GM18909 (cell line): ENCODE measurements at regions not wholly inside any gene's neighbourhood (a gene's known extent, or its start where the extent isn't known, plus 50 kb on each side); places are given as distances from the start of the nearest gene placed in this dataset.

Experiments used
- ATAC-seq: cut with Tn5 transposase; IDR thresholded peaks from one replicate; pipeline ENCODE4 v1.9.1; 2021; ENCODE audit warnings: mild to moderate bottlenecking; ENCODE audit not compliant: unreplicated experiment, poor library complexity

DNA sequence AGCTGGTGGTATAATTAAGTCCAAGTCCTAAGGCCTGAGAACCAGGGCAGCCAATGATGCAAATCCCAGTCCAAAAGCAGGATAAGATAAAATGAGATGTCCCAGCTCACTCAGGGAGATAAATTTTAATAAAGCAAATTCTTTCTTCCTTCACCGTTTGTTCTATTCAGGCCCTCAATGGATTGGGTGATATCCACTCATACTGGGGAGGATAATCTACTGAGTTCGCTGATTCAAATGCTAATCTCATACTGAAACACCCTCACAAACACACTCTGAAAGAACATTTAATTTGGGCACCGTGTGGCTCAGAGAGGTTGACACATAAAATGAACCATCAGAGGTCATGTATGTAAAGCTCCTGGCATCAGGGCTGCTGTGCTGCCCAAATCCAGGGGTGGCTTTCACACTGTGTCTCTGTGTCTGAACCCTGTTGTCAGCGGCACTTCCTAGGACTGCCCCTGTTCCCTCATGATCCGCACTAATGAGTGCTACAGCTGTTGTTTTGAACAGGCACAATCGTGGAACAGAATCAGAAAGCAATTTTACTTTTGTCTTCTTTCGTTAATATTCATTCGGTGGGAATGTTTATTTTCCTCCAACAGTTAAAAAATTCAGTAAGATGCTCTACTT, 428.5 kb upstream of the FBXO33 start:
- no peak for ATAC-seq

DNA sequence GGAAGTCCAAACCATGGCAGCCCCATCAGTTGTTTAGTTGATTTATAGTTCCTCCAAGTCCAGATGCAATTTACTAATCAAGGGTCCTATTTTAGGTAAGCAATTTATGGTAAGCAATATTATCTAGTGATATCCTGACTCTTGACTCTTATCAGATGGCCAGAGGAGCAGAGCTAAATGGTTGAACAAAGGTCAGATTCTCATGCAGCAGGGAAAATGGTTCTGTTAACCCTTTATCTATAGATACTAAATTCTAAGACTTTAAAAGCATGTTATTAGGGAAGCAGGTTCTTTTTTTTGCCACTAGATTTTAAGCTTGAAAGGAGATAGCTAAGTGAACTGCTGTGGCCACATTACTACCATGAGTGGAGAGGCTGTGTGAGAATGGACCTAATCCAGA, 427.1 kb upstream of the FBXO33 start:
- no peak for ATAC-seq

- no peak for ATAC-seq
Measured at GRCh38 chr14:39857376-39858055, 425.3 kb upstream of the FBXO33 start.

DNA sequence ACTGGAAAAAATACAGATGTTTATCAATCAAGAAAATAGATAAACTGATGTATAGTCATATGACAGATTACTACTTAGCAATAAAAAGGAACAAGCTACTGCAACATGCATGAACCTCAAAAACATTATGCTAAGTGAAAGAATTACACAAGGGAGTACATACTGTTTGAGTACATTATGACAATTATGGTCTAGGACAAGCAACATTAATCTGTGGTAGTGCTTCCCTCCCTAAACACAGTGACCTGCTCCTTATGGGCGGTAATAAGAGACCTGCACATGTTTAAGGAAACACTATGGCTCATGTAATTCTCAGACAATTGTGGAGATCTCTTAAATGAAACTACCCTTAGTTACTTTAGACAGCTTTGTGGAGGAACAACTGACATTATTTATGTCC, 421.2 kb upstream of the FBXO33 start:
- no peak for ATAC-seq

DNA sequence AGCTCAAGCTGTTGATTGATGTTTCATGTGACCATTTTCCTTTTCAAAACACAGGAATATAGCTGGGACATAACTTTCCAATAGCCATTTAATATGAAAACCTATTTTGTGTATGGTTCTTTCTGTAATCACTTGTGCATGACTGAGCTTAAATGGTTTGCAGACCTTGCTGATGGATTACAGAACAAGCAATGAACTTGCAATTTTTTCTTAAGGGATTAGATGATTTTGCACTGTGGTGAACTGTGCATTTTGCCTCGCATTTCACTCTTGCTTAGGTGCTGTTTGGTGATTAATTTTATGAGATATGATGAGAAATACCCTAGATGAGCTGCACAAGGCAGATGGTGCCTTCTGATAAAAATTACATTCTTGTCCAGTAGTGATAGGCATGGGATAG, 419.0 kb upstream of the FBXO33 start:
- no peak for ATAC-seq

DNA sequence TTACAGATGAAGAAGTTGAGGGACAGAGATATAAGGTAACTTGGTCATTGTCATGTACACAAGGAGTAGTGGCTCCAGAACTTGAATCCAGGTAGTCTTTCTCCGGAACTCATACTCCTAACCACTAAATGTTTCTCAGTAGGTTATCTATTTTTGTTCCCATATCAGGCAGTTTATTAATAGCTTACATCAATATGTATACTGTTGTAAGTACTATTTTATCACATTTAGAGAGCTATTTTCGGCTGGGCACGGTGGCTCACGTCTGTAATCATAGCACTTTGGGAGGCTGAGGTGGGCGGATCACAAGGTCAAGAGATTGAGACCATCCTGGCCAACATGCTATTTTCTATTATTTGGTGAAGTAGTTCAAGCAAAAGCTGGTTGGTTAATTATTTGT, 415.6 kb upstream of the FBXO33 start:
- no peak for ATAC-seq

DNA sequence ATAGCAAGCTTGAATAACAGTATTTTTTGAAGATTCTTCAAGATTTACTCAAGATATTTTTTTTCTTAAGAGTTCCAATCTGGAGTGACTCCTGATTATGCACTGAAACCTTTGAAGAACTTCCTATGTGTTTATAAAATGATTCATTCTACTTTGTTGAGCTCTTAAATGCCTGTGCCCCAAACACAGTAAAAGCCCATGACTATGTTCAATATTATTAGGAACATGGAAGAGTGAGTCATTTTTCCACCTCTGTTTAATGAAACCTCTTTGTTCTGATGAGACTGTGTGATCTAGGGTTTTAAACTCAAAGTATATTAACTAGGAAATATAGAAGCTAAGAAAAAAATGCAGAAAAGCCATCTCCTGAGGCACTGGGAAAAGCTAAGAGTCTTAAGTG, 415.0 kb upstream of the FBXO33 start:
- ATAC-seq: no peak

DNA sequence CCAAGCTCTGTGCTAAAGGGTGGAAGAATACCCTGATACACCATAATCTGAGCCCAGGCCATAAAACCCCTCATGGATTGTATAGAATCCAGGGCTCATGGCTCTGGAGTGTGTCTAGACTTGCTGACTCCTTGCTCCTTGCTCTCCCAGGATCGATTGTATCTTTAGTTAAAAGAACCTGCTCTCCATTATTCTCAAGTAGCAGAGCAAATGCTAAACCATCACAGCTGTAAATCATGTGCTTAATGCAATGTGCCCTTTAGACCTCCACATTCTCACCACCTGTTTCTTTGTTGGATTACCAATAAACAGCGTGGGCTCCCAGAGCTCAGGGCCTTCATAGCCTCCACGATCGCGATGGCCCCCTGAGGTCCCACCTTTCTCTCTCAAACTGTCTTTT, 411.6 kb upstream of the FBXO33 start:
- ATAC-seq: no peak

DNA sequence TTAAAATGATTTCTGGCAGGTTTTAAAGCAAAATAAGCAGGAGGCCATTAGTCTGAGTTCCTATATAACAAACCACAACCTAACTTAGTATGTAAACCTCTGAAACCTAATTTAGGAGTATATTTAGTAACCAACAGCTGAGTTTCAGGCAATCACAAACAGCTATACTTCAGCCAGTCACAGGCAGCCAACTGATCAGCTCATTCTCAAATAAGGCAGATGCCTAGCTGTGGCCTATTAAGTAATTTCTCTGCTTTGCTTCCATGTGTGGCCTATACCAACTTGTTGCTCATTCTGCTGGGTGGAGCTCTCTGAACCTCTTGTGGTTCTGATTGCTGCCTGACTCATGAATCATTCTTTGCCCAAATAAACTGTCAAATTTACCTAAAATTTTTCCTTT, 408.9 kb upstream of the FBXO33 start:
- peak; percentile 77 for ATAC-seq

- ATAC-seq: peak; percentile 99
Measured at GRCh38 chr14:39827901-39828655, 395.8 kb upstream of the FBXO33 start.

GRCh38 chr14:39812532-39813320, 380.5 kb upstream of the FBXO33 start:
- no peak for ATAC-seq

GRCh38 chr14:39807271-39807670, 375.0 kb upstream of the FBXO33 start:
- ATAC-seq: no peak

DNA sequence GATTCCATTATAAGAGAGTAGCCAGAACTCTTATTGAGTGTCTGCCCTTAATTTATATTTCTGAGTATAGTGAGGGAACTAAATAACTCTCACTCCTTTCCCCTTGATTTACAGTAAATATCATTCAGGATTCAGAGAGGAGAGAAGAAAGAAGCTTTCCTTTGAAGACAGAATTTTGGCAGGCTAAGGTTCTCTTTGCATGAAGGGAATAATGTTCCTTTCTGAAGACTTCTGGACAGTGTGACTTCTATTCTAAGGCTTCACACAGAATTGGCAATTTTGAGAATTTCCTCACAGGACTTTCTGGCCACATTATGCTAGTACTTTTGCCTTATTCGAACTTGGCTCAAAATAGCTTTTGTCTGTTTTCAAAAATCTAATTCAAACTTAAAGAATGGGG, 352.2 kb upstream of the FBXO33 start:
- ATAC-seq: no peak

- no peak for ATAC-seq
Measured at GRCh38 chr14:39781466-39781865, 349.2 kb upstream of the FBXO33 start.

DNA sequence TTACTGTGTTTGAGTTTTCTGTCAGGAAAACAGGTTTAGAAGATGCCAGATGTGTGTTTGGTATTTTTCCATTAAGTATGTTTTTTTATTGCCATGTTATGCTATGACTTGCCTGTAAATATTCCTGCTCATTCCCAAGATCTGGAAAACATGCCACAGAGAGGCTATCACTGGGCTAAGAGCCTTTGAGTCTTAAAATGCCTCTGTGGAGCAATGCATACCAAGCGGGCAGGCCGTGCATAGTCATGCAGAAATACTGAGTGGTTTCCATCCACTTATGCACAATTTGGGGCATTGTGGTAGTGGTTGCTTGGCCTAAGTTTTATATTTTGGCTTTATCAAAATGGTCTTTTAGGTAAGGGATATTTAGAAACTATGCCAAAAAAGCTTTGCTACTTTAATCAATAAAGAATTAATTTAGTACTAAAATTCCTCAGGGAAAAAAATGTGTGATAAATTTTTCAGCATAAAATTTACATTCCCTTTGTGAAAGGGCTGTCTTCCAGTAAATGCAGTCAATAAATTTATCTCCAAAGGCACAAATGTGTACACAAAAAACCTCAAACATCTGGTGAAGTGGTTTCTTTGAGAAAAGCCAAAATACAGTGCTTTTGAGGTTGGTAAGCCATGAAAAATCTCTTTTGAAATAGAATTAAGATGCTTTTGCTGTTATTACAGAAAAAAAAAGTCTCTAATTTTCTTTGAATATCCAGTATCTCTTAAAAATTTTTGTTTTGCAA, 341.3 kb upstream of the FBXO33 start:
- no peak for ATAC-seq

GRCh38 chr14:39772627-39773026, 340.4 kb upstream of the FBXO33 start:
- no peak for ATAC-seq

GRCh38 chr14:39768589-39768988, 336.4 kb upstream of the FBXO33 start:
- peak; percentile 80 for ATAC-seq

- no peak for ATAC-seq
Measured at GRCh38 chr14:39766397-39767000, 334.3 kb upstream of the FBXO33 start.

GRCh38 chr14:39765676-39766075, 333.4 kb upstream of the FBXO33 start:
- no peak for ATAC-seq

- ATAC-seq: peak; percentile 63
Measured at GRCh38 chr14:39763402-39763890, 331.2 kb upstream of the FBXO33 start.
